Calu3 (cell line): ENCODE measurements at regions not wholly inside any gene's neighbourhood (a gene's known extent, or its start where the extent isn't known, plus 50 kb on each side); places are given as distances from the start of the nearest gene placed in this dataset.

Source experiments
- BruUV-seq: library from RNA; stranded (reverse); fragments of 400-500 nt; replicated peaks from 2 replicates; lab custom pipeline; 2021; lab: Mats Ljungman, UMichigan
- CTCF ChIA-PET: fragments of 300-600 bp; sonication (Branson Sonifier 250); formaldehyde crosslinking; loops from one replicate; lab custom pipeline; 2022; ENCODE audit warnings: antibody characterized with exemption; lab: Charles Lee
- DNase-seq: peaks from one replicate; pipeline ENCODE4 v3.0.0; 2022
- H3K27ac Mint-ChIP-seq: one replicate; pipeline ENCODE4 v1.8.0; 2022; ENCODE audit warnings: mixed read lengths; ENCODE audit not compliant: unreplicated experiment
- H3K27me3 Mint-ChIP-seq: one replicate; pipeline ENCODE4 v1.8.0; 2022; ENCODE audit warnings: mixed read lengths; ENCODE audit not compliant: unreplicated experiment
- H3K36me3 Mint-ChIP-seq: one replicate; pipeline ENCODE4 v1.8.0; 2022; ENCODE audit warnings: mild to moderate bottlenecking, moderate library complexity, mixed read lengths; ENCODE audit not compliant: insufficient read depth, unreplicated experiment
- H3K4me1 Mint-ChIP-seq: one replicate; pipeline ENCODE4 v1.8.0; 2022; ENCODE audit warnings: mild to moderate bottlenecking, low read depth, mixed read lengths; ENCODE audit not compliant: unreplicated experiment
- H3K4me3 Mint-ChIP-seq: one replicate; pipeline ENCODE4 v1.8.0; 2022; ENCODE audit warnings: mild to moderate bottlenecking, low read depth, moderate library complexity, mixed read lengths; ENCODE audit not compliant: unreplicated experiment
- H3K9me3 Mint-ChIP-seq: one replicate; pipeline ENCODE4 v1.8.0; 2022; ENCODE audit warnings: low read depth, mixed read lengths; ENCODE audit not compliant: unreplicated experiment
- CTCF ChIP-seq: fragments of 200-600 bp; IDR thresholded peaks from one replicate; pipeline ENCODE4 v1.8.0; 2022; ENCODE audit warnings: antibody characterized with exemption; ENCODE audit not compliant: unreplicated experiment
- intact Hi-C: fragments of 100-400 bp; cut with micrococcal nuclease; formaldehyde crosslinking; loops from one replicate; pipeline ENCODE4 v1.10.0; 2022; ENCODE audit not compliant: unreplicated experiment

- Mint-ChIP-seq H3K36me3 (no peaks in the 10 kb centered on the region), H3K4me3 (no peak overlapping the region), H3K9me3 (peaks cover 3% of the 10 kb centered on the region), H3K27me3 (no peaks in the 10 kb centered on the region), H3K27ac (no peak overlapping the region), H3K4me1 (peaks cover 12% of the 10 kb centered on the region)
- DNase-seq: no peak
- intact Hi-C loops: no loop called here
- TF ChIP-seq CTCF: no peak
- CTCF ChIA-PET: interaction anchor here (0.7 kb wide), 1 partner anchor 100 kb away, joined by 3 read pairs; no protein-coding TSS in a partner anchor
- no TSS peak for BruUV-seq
Observed at GRCh38 chr4:14383652-14384051, 618.6 kb upstream of the CPEB2 start.

- no peak for DNase-seq
- TF ChIP-seq CTCF: no peak
- H3K36me3 Mint-ChIP-seq: no peaks in the 10 kb centered on the region
- no peak overlapping the region for H3K4me3 Mint-ChIP-seq
- H3K4me1 Mint-ChIP-seq: peaks cover 12% of the 10 kb centered on the region
- peaks cover 3% of the 10 kb centered on the region for H3K9me3 Mint-ChIP-seq
- no peak overlapping the region for H3K27ac Mint-ChIP-seq
- no TSS peak for BruUV-seq
- intact Hi-C loops: no loop called here
- H3K27me3 Mint-ChIP-seq: no peaks in the 10 kb centered on the region
- CTCF ChIA-PET: no interaction called here
Observed at GRCh38 chr4:14384824-14385223, 617.5 kb upstream of the CPEB2 start.

GRCh38 chr4:14386196-14386595 is 616.1 kb upstream of the CPEB2 start:
- no peak overlapping the region for H3K4me3 Mint-ChIP-seq
- no peaks in the 10 kb centered on the region for H3K27me3 Mint-ChIP-seq
- peaks cover 3% of the 10 kb centered on the region for H3K9me3 Mint-ChIP-seq
- TF ChIP-seq CTCF: no peak
- intact Hi-C loops: no loop called here
- peaks cover 12% of the 10 kb centered on the region for H3K4me1 Mint-ChIP-seq
- H3K36me3 Mint-ChIP-seq: no peaks in the 10 kb centered on the region
- CTCF ChIA-PET: no interaction called here
- no TSS peak for BruUV-seq
- DNase-seq: no peak
- no peak overlapping the region for H3K27ac Mint-ChIP-seq

- H3K27ac Mint-ChIP-seq: no peak overlapping the region
- no peak for TF ChIP-seq CTCF
- no peaks in the 10 kb centered on the region for H3K36me3 Mint-ChIP-seq
- H3K27me3 Mint-ChIP-seq: no peaks in the 10 kb centered on the region
- intact Hi-C loops: no loop called here
- peaks cover 12% of the 10 kb centered on the region for H3K4me1 Mint-ChIP-seq
- peaks cover 3% of the 10 kb centered on the region for H3K9me3 Mint-ChIP-seq
- CTCF ChIA-PET: no interaction called here
- no peak overlapping the region for H3K4me3 Mint-ChIP-seq
- BruUV-seq: no TSS peak
- DNase-seq: no peak
Observed at GRCh38 chr4:14387647-14388046, 614.6 kb upstream of the CPEB2 start.
